Karpas-422 (cell line): ENCODE measurements at regions not wholly inside any gene's neighbourhood (a gene's known extent, or its start where the extent isn't known, plus 50 kb on each side); places are given as distances from the start of the nearest gene placed in this dataset.

ENCODE experiments used
- DNase-seq: peaks from one replicate; pipeline ENCODE4 v3.0.0-alpha.2; 2015
- H2AFZ ChIP-seq: fragments of 200-600 bp; sonication (generic); 2 replicates; pipeline ENCODE4 v1.6.1; 2014; ENCODE audit warnings: antibody characterized with exemption, low read length, mixed read lengths
- H3K27ac ChIP-seq: fragments of 200-600 bp; sonication (generic); 2 replicates; pipeline ENCODE4 v1.5.1; 2014; ENCODE audit warnings: mild to moderate bottlenecking, low read length, moderate library complexity
- H3K27me3 ChIP-seq: fragments of 200-600 bp; sonication (generic); 2 replicates; pipeline ENCODE4 v1.6.1; 2014; ENCODE audit warnings: low read length, mixed read lengths
- H3K36me3 ChIP-seq: fragments of 200-600 bp; sonication (generic); 2 replicates; pipeline ENCODE4 v1.6.1; 2014; ENCODE audit warnings: low read length, mixed read lengths; ENCODE audit not compliant: insufficient read depth
- H3K4me1 ChIP-seq: fragments of 200-600 bp; sonication (generic); 2 replicates; pipeline ENCODE4 v1.6.1; 2014; ENCODE audit warnings: mild to moderate bottlenecking, low read length, mixed read lengths
- H3K4me2 ChIP-seq: fragments of 200-600 bp; sonication (generic); 2 replicates; pipeline ENCODE4 v1.6.1; 2014; ENCODE audit warnings: low read length, low read depth, mild to moderate bottlenecking; ENCODE audit not compliant: poor library complexity, severe bottlenecking
- H3K4me3 ChIP-seq: fragments of 200-600 bp; sonication (generic); 2 replicates; pipeline ENCODE4 v1.5.1; 2014; ENCODE audit warnings: mild to moderate bottlenecking, antibody characterized with exemption, low read length, mixed read lengths
- H3K79me2 ChIP-seq: fragments of 200-600 bp; sonication (generic); 2 replicates; pipeline ENCODE4 v1.6.1; 2014; ENCODE audit warnings: mild to moderate bottlenecking, low read length, mixed read lengths
- H3K9ac ChIP-seq: fragments of 200-600 bp; sonication (generic); 2 replicates; pipeline ENCODE4 v1.6.0; 2014; ENCODE audit warnings: low read length
- H3K9me2 ChIP-seq: fragments of 200-600 bp; sonication (generic), shearing (Covaris generic); replicated peaks from 2 replicates; pipeline ENCODE4 v1.6.0; 2014; ENCODE audit warnings: mild to moderate bottlenecking, low read length, moderate library complexity; ENCODE audit not compliant: insufficient read depth
- H3K9me3 ChIP-seq: fragments of 300-700, 200-600 bp; sonication (generic); 2 replicates; pipeline ENCODE4 v1.6.1; 2014; ENCODE audit warnings: low read length, mixed read lengths
- H4K20me1 ChIP-seq: fragments of 200-600 bp; sonication (generic); 2 replicates; pipeline ENCODE4 v1.6.1; 2014; ENCODE audit warnings: mild to moderate bottlenecking, antibody characterized with exemption, low read length, low read depth; ENCODE audit not compliant: insufficient read depth

DNA sequence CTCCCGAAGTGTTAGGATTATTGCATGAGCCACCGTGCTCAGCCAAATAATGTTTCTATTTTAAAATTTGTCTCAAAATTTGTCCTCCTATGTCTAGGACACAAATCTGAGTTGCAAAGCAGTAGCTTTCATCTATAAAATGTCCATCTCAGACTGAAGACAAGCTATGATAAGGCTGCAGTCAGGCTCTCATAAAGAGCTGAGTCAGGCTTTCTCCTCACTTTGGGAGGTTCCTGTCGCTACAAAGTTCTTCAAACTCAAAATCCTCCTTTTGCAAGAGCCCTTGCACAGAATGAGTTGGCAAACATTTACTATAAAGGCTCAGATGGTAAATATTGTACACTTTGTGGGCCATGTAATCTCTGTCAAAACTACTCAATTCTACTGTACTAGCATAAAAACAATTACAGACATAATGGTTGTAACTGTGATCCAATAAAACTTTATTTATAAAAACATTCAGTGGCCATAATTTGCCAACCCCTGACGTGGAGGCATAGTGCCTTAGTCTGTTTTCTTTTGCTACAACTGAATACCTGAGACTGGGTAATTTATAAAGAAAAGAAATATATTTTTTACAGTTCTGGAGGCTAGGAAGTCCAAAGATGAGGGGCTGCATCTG, 154.9 kb upstream of the SATB2 start:
- 0 out of 2 replicates have a peak, but pooled peaks cover 5% of the 10 kb centered on the region for H3K9me2 ChIP-seq
- no peaks in the 10 kb centered on the region for H3K79me2 ChIP-seq
- H3K27me3 ChIP-seq: no peaks in the 10 kb centered on the region
- H3K27ac ChIP-seq: no peak overlapping the region
- no peaks in the 10 kb centered on the region for H3K9me3 ChIP-seq
- H3K4me2 ChIP-seq: no peak overlapping the region
- no peaks in the 10 kb centered on the region for H4K20me1 ChIP-seq
- no peaks in the 10 kb centered on the region for H3K36me3 ChIP-seq
- DNase-seq: no peak
- no peak overlapping the region for H2AFZ ChIP-seq
- H3K4me3 ChIP-seq: no peak overlapping the region
- no peaks in the 10 kb centered on the region for H3K4me1 ChIP-seq
- H3K9ac ChIP-seq: no peak overlapping the region

DNA sequence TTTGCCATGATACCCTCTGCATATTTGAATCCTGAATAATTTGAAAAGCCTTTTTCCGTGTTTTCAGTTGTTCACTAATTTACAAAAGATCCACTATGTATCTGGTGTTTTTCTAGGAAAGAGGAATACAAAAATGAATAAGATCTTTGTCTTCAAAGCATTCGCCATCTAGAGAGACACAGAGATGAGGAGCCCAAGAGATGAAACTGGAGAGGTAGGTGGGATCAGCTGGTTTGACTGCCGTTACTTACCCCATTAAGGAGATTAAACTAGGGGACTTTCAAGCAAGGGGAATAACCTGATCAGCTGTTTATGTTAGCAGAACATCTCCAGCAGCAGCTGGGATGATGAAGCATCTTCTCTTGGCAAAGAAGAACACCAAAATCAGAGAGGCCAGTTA, 150.2 kb upstream of the SATB2 start:
- no peaks in the 10 kb centered on the region for H3K27me3 ChIP-seq
- H3K9me2 ChIP-seq: no peaks in the 10 kb centered on the region
- no peak overlapping the region for H3K9ac ChIP-seq
- no peak overlapping the region for H3K4me2 ChIP-seq
- no peaks in the 10 kb centered on the region for H4K20me1 ChIP-seq
- no peaks in the 10 kb centered on the region for H3K4me1 ChIP-seq
- DNase-seq: no peak
- no peaks in the 10 kb centered on the region for H3K36me3 ChIP-seq
- H3K79me2 ChIP-seq: no peaks in the 10 kb centered on the region
- H3K4me3 ChIP-seq: no peak overlapping the region
- H3K27ac ChIP-seq: no peak overlapping the region
- no peaks in the 10 kb centered on the region for H3K9me3 ChIP-seq
- no peak overlapping the region for H2AFZ ChIP-seq

DNA sequence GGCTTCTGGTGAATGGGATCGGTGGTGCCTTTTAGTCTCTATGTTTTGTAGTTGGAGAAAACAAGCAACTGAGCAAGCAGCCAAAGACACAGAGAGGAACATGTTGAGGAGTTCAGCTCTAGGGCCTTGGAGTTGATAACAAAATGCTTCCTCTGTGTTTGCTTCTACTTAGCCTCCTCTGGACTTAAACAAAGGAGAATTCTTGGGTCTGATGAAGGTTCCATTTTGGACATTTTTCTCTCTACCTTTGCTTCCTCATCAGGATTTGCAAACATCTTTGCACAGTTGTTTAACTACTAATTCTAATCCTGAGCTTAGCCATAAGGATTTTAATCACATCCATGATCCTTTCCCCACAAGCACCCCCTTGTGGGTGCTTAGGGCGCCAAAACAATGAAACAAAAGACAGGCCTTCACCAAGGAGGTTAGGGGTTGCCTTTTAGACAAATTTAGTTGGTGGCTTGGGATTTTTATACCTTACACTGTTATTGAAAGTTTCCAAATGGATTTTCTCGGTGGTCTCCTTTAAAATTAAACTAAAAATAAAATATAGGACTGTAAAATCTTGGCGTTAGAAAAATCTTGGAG, 148.5 kb upstream of the SATB2 start:
- Histone ChIP-seq H3K27me3 (no peaks in the 10 kb centered on the region), H4K20me1 (no peaks in the 10 kb centered on the region), H3K4me1 (no peaks in the 10 kb centered on the region), H3K79me2 (no peaks in the 10 kb centered on the region), H3K4me2 (no peak overlapping the region), H3K9me3 (no peaks in the 10 kb centered on the region), H3K9ac (no peak overlapping the region), H2AFZ (no peak overlapping the region), H3K4me3 (no peak overlapping the region), H3K36me3 (no peaks in the 10 kb centered on the region), H3K9me2 (no peaks in the 10 kb centered on the region), H3K27ac (no peak overlapping the region)
- no peak for DNase-seq

DNA sequence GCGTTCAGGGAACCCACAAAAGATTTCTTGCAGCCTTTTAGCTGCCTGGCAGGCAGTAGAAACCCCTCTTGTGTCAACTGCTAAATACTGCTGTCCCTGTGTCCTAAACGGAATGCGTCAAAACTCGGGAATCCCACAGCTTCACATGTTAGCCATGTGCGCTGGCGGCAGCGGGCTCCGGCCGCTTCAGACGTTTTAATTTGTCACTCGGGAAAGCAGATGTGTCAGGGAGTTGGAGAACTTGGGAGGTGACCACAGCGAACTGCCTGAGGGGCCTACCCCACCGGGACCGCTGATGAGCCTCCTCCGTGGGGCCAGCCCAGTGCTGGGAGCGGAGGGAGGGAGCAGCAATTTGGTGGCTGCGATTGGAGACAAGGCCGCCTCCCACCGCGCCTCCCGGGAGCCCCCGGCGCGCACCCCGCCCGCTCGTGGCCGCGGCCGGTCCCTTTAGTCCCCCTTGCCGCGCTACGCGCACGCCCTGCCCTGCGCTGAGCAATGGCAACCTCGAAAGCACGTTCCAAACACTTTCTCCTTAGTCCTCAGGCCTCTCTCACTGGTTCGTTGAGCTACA, 146.1 kb upstream of the SATB2 start:
- Histone ChIP-seq H3K36me3 (no peaks in the 10 kb centered on the region), H2AFZ (no peak overlapping the region), H3K79me2 (no peaks in the 10 kb centered on the region), H3K9me3 (no peaks in the 10 kb centered on the region), H3K4me2 (no peak overlapping the region), H3K27ac (no peak overlapping the region), H3K27me3 (no peaks in the 10 kb centered on the region), H3K9me2 (no peaks in the 10 kb centered on the region), H3K4me3 (no peak overlapping the region), H4K20me1 (no peaks in the 10 kb centered on the region), H3K9ac (no peak overlapping the region), H3K4me1 (no peaks in the 10 kb centered on the region)
- DNase-seq: no peak

DNA sequence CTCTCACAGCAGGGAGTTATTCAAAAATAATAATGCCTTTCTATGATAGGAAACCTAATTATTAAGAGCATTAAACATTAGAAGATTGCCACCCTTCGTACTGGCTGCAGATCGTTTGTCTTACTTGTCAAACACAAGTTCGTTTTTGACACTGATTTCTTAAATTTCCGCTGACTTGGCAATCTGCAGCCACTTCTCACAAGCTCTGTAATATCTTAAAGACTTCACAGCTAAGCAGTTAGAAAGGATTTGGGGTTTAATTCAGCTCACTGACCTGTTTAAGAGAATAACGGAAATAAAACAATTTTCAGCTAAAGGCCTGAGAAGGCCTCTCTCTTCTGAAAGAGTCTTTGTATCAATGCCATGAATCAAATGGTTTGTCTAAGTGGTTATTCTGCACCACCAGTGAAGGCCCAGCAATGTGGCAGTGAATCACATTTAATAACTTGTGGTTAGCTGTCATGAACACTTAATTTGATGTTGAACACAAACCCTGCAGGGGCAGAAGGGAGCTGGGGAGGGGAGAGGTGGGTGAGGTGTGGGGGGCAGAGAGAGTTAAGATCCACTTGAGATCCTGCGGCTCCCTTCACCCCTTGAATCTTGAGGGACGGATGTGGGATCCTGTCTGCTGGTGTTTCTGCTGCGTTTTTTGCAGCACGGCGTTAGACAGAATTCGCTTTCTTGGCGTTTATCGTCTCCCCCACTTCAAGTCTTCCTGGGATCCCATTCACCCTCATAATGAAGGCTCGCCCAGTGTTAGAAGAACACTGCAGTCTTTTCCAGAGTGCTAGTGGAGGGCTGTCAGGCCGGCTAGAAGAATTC, 145.4 kb upstream of the SATB2 start:
- DNase-seq: no peak
- Histone ChIP-seq H3K27ac (no peak overlapping the region), H3K9me3 (no peaks in the 10 kb centered on the region), H3K9me2 (no peaks in the 10 kb centered on the region), H4K20me1 (no peaks in the 10 kb centered on the region), H3K9ac (no peak overlapping the region), H2AFZ (no peak overlapping the region), H3K79me2 (no peaks in the 10 kb centered on the region), H3K4me1 (no peaks in the 10 kb centered on the region), H3K36me3 (no peaks in the 10 kb centered on the region), H3K4me2 (no peak overlapping the region), H3K27me3 (no peaks in the 10 kb centered on the region), H3K4me3 (no peak overlapping the region)

DNA sequence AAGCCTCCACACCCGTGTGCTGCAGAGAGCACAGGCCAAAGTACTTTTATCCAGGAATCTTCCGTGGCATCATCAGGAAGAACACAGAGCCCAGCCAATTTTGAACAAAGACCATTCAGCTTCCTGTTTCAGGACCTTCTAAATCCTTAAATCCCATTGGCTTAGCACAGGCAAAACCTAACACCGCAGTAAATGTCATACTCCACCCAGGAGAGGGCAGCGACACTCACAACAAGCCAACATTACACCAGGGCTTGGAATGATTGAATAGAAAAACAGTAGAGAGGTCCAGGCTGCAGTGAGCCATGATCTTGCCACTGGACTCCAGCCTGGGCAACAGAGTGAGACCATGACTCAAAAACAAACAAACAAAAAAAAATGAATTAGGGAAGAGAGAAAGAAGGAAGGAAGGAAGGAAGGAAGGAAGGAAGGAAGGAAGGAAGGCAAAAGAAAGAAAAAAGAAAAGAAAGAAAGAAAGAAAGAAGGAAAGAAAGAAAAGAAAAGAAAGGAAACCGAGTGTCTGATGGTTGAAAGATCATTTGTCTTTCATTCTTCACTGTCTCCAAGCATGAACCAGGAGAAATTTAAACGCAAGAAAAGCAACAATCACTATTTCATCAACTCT, 144.6 kb upstream of the SATB2 start:
- Histone ChIP-seq H4K20me1 (no peaks in the 10 kb centered on the region), H3K9me3 (no peaks in the 10 kb centered on the region), H3K27me3 (no peaks in the 10 kb centered on the region), H3K79me2 (no peaks in the 10 kb centered on the region), H3K27ac (no peak overlapping the region), H2AFZ (no peak overlapping the region), H3K4me1 (no peaks in the 10 kb centered on the region), H3K9ac (no peak overlapping the region), H3K9me2 (no peaks in the 10 kb centered on the region), H3K4me3 (no peak overlapping the region), H3K4me2 (no peak overlapping the region), H3K36me3 (no peaks in the 10 kb centered on the region)
- no peak for DNase-seq

DNA sequence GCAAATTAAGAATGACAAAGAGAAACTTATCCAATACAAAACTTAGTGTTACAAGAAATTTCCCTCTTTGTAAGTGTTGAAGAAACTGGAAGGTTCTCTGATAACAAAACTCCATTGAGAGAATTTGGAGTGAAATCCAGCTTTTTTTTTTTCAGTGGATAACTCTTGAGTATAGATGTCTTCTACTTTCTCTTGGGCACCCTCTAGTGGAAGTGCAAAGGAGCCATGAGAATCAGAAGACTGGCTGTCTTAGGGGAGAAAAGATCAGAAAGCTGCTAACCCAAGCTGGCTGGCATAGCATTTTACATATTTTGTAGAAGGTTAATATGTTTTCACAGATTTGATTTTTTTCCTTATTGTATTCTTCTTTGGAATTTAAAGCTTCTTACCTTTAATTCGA, 138.8 kb upstream of the SATB2 start:
- Histone ChIP-seq H3K79me2 (no peaks in the 10 kb centered on the region), H3K27ac (no peak overlapping the region), H3K9me3 (no peaks in the 10 kb centered on the region), H3K36me3 (no peaks in the 10 kb centered on the region), H4K20me1 (no peaks in the 10 kb centered on the region), H3K9ac (no peak overlapping the region), H3K9me2 (no peaks in the 10 kb centered on the region), H3K27me3 (no peaks in the 10 kb centered on the region), H3K4me3 (no peak overlapping the region), H3K4me1 (no peaks in the 10 kb centered on the region), H3K4me2 (no peak overlapping the region), H2AFZ (no peak overlapping the region)
- DNase-seq: peak; percentile 68

DNA sequence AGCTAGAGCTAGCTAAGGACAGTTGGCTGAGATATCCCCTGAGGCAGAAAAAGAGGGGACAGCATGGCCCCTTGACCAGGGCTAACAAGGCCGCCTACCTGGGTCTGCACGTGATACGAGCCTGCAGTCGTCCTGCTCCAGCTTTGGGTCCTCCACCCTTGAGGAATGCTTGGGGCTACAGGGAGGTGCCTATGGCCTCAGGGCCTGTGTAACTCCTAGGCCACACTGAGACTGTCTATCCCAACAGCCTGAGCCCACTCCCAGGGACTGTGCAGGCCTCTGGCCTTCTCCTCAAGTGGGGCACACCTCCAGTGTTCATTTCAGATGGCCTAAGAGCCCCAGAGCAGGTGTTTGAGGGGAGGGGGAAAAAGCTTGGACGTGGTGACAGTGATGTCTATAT, 136.7 kb upstream of the SATB2 start:
- no peaks in the 10 kb centered on the region for H3K9me3 ChIP-seq
- no peak overlapping the region for H3K27ac ChIP-seq
- no peaks in the 10 kb centered on the region for H4K20me1 ChIP-seq
- H3K27me3 ChIP-seq: no peaks in the 10 kb centered on the region
- no peak overlapping the region for H3K9ac ChIP-seq
- H2AFZ ChIP-seq: no peak overlapping the region
- H3K4me1 ChIP-seq: no peaks in the 10 kb centered on the region
- H3K9me2 ChIP-seq: no peaks in the 10 kb centered on the region
- H3K36me3 ChIP-seq: no peaks in the 10 kb centered on the region
- H3K4me2 ChIP-seq: no peak overlapping the region
- no peak for DNase-seq
- H3K79me2 ChIP-seq: no peaks in the 10 kb centered on the region
- H3K4me3 ChIP-seq: no peak overlapping the region
